Pancreas (tissue), 10 donors: ENCODE measurements at regions not wholly inside any gene's neighbourhood (a gene's known extent, or its start where the extent isn't known, plus 50 kb on each side); places are given as distances from the start of the nearest gene placed in this dataset.

ENCODE experiments used
- ATAC-seq, 4 donors: fragments of 200-7000 bp; cut with Tn5 transposase; one replicate each; pipeline versions ENCODE4 v1.8.0 to v1.9.1; 2020; ENCODE audit warnings: mild to moderate bottlenecking in 4 of 4, moderate library complexity in 4 of 4
- DNase-seq, 6 donors: peaks; one replicate each; pipeline ENCODE4 v3.0.0-alpha.2; 2020
- FAIRE-seq: peaks from 2 replicates; lab custom pipeline; 2012; peaks lifted over from hg19 to GRCh38; lab: Jason Lieb, UNC
- H3K27ac ChIP-seq, 4 donors: fragments of 200-600 bp; sonication (generic); 1 replicate in 3 of 4; 2 replicates in 1 of 4; pipeline versions ENCODE4 v1.5.0 to v1.8.0; 2020
- H3K27me3 ChIP-seq, 4 donors: fragments of 200-600 bp; one replicate each; pipeline ENCODE4 v1.8.0; 2021
- H3K36me3 ChIP-seq, 3 donors: fragments of 200-600 bp; sonication (generic) in 1 of 3; one replicate each; pipeline versions ENCODE4 v1.5.0 to v1.8.0; 2020 to 2021
- H3K4me1 ChIP-seq, 3 donors: fragments of 200-600 bp; one replicate each; pipeline ENCODE4 v1.8.0; 2021
- H3K4me3 ChIP-seq, 4 donors: fragments of 200-600 bp; sonication (generic) in 2 of 4; one replicate each; pipeline versions ENCODE4 v1.5.0 to v1.8.0; 2020 to 2021
- H3K9me3 ChIP-seq, 4 donors: fragments of 200-600 bp; one replicate each; pipeline ENCODE4 v1.8.0; 2021
- CTCF ChIP-seq, 4 donors: fragments of 200-600 bp; sonication (generic) in 3 of 4; IDR thresholded peaks; one replicate each; pipeline versions ENCODE4 v1.5.0 to v1.8.0; 2021; ENCODE audit warnings: antibody characterized with exemption in 4 of 4
- WGBS, 2 donors: extraction: QIAGEN DNeasy Blood & Tissue Kit; methylation state at CpG; one replicate each; pipeline ENCODE4 v1.1.7; 2013; 5-methylcytosine and 5-hydroxymethylcytosine counted together
- intact Hi-C, 3 donors: fragments of 100-400 bp; cut with DNase I; formaldehyde crosslinking; loops; one replicate each; pipeline versions ENCODE4 v1.11.1 to v1.14.2; 2022
- donor health status: healthy with polysubstance abuse.
- donor health status: DM: no; HTN: no; CAD: no; lungs with moderate emphysema.
- donor health status: DM: no; HTN: no; CAD: no.
- donor health status: control.
- donor health status: control.
- donor health status: Bipolar disorder and iron deficiency.
- donor health status: DM: yes; HTN: yes; CAD: no.
- donor health status: DM: no; HTN: no; CAD: no.
- donor health status: DM: no; HTN: no; CAD: no.
- donor health status: DM: yes; HTN: yes; CAD: no.

GRCh38 chr9:111120526-111120925, 82.3 kb upstream of the LPAR1 start:
- no peaks in the 10 kb centered on the region for H3K36me3 ChIP-seq
- no peaks in the 10 kb centered on the region for H3K9me3 ChIP-seq
- DNase-seq, result no peak
- no peaks in the 10 kb centered on the region for H3K27me3 ChIP-seq
- no peak overlapping the region for H3K27ac ChIP-seq
- H3K4me3 ChIP-seq, result no peak overlapping the region
- no peak for TF ChIP-seq CTCF (IDR thresholded peaks at IDR 0.05)
- no peak for FAIRE-seq
- ATAC-seq, result no peak
- no peaks in the 10 kb centered on the region for H3K4me1 ChIP-seq
- intact Hi-C loops, result no loop called here
- WGBS, 2 donors, result 59% methylated on average over 4 of the region's 4 CpGs

GRCh38 chr9:111118256-111118948, 80.1 kb upstream of the LPAR1 start:
- no peak for FAIRE-seq
- Histone ChIP-seq H3K27ac (no peak overlapping the region), H3K27me3 (no peaks in the 10 kb centered on the region), H3K9me3 (no peaks in the 10 kb centered on the region), H3K36me3 (no peaks in the 10 kb centered on the region), H3K4me1 (no peaks in the 10 kb centered on the region), H3K4me3 (no peak overlapping the region)
- intact Hi-C loops, result no loop called here
- no peak for ATAC-seq
- TF ChIP-seq CTCF (IDR thresholded peaks at IDR 0.05), result no peak
- DNase-seq, result no peak

- no peaks in the 10 kb centered on the region for H3K36me3 ChIP-seq
- TF ChIP-seq CTCF (IDR thresholded peaks at IDR 0.05), result no peak
- ATAC-seq, result no peak
- WGBS, 2 donors, result 59 to 71% methylated on average over 1 of the region's 1 CpG
- intact Hi-C loops, result no loop called here
- FAIRE-seq, result no peak
- H3K9me3 ChIP-seq, result no peaks in the 10 kb centered on the region
- H3K27me3 ChIP-seq, result no peaks in the 10 kb centered on the region
- no peak overlapping the region for H3K4me3 ChIP-seq
- no peak overlapping the region for H3K27ac ChIP-seq
- no peaks in the 10 kb centered on the region for H3K4me1 ChIP-seq
- DNase-seq, result no peak
Measured at GRCh38 chr9:111114486-111114885, 76.2 kb upstream of the LPAR1 start.

- WGBS, 2 donors, result 78 to 82% methylated on average over 2 of the region's 2 CpGs
- ATAC-seq, result no peak
- no peak for DNase-seq
Measured at GRCh38 chr9:111113712-111114111, 75.4 kb upstream of the LPAR1 start.

More at GRCh38 chr9:111113712-111114111, 75.4 kb upstream of the LPAR1 start:
- intact Hi-C loops, result no loop called here
- Histone ChIP-seq H3K4me1 (no peaks in the 10 kb centered on the region), H3K27me3 (no peaks in the 10 kb centered on the region), H3K36me3 (no peaks in the 10 kb centered on the region), H3K27ac (no peak overlapping the region), H3K9me3 (no peaks in the 10 kb centered on the region), H3K4me3 (no peak overlapping the region)
- FAIRE-seq, result no peak
- TF ChIP-seq CTCF (IDR thresholded peaks at IDR 0.05), result no peak
